Activated CD4-positive, alpha-beta T cell treated with anti-CD3 and anti-CD28 coated beads, Interleukin-2, amount 50 U/mL, for 48 hours (primary cell): ENCODE measurements at regions not wholly inside any gene's neighbourhood (a gene's known extent, or its start where the extent isn't known, plus 50 kb on each side); places are given as distances from the start of the nearest gene placed in this dataset.

Experiments
- DNase-seq, 2 experiments: peaks; one replicate each; pipeline ENCODE4 v3.0.0-alpha.2; 2020

- no peak for DNase-seq
Observed at GRCh38 chr10:93180482-93180931, 106.8 kb downstream of the CYP26A1 start.

GRCh38 chr10:93181271-93182048, 107.8 kb downstream of the CYP26A1 start:
- no peak for DNase-seq

DNA sequence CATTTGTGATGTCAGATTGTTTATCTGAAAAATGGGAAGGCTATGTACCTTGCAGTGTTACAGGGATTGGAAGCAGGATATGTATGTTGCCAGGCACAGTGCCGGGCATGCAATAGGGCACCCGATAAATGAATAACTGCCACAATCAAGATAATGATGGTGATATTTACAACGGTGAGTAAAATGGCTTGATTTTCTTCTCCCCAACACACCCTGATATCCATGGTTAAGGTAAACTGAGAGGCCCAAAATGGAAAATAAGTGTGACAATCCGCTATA, 108.3 kb downstream of the CYP26A1 start:
- DNase-seq = no peak

GRCh38 chr10:93182790-93183189, 109.1 kb downstream of the CYP26A1 start:
- no peak for DNase-seq

DNA sequence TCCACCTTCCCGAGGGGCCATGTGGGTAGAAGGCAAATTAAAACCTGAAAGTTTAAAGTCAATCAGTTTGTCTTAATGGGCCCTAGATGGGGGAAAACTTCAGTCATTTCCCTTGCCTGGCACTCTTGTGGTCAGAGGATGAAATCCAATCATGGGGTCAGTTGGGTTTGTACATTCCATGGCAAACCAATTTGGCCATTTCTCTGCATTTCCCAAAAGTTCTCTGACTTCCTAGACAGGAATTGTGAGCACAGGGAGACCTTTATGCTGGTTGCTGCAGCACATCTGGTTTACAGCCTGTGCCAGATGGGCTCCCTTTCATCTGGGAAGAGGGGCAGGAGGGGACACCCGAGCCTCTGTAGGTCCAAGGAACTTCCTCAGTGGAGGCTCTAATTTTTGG, 113.0 kb downstream of the CYP26A1 start:
- no peak for DNase-seq

DNA sequence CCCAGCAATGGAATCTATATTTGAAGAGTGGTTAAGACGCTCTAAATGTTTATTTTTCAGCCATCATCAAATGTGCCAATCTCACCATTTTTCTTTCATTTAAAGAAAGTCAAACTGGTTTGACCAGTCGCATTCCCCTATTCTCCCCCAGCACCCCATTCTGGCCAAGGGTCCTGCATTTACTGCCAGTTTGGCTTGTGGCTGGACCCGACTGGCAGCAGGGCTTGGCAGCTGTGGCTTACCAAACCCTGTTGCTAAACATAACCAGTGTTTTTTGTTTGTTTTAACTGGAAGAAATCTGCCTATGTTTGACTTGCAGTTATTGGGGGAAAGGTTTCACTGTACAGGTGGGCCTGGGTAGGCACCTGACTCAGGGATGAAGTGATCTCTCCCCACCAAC, 116.3 kb downstream of the CYP26A1 start:
- no peak for DNase-seq

DNA sequence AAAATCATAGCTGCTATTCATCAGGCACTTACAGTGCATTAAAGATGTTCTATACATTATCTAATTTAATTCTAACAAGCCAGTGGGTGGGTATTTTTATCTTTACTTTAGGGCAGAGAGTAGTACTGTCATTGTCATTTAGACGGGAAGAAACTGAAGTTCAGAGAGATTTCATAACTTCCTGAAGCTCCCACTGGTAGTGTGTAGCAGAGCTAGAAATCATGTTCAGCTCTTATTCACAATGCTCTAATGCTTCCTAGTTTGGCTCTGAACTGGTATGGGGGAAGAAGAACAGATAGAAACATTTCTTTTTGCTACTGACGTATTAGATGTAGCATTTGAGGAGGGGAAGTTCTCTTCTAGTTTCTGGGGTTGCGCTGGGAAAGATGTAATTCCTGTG, 116.7 kb downstream of the CYP26A1 start:
- no peak for DNase-seq

GRCh38 chr10:93193906-93194305, 120.2 kb downstream of the CYP26A1 start:
- no peak for DNase-seq

- no peak for DNase-seq
Observed at GRCh38 chr10:93198401-93199131, 124.9 kb downstream of the CYP26A1 start.

DNA sequence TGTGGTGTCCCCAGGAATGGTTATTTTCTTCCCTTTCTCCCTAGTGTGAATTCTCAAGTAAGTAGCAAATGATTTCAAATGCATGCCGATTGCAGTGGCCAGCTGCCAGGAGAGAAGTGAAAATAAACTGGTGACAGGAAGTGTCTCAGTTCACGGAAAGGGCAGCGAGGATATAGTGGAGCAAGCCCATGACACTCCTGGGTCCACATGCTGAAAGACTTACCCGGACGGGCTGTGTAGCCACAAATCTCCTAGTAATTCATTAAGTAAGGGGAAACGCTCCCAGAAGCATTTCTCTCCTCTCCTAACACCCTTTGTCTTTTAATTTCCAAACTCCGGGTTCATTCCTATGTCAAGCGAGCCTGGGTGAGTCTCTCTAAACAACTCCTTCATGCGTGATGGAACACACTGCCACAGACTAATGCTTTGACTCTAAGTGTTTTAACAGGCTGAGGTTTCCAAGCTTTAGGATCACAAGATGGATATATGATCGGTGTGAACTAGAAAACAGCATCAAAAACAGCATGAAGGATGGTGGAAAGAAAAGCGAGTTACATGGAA, 125.6 kb downstream of the CYP26A1 start:
- DNase-seq = no peak

- DNase-seq = no peak
Observed at GRCh38 chr10:93204494-93205485, 131.1 kb downstream of the CYP26A1 start.

DNA sequence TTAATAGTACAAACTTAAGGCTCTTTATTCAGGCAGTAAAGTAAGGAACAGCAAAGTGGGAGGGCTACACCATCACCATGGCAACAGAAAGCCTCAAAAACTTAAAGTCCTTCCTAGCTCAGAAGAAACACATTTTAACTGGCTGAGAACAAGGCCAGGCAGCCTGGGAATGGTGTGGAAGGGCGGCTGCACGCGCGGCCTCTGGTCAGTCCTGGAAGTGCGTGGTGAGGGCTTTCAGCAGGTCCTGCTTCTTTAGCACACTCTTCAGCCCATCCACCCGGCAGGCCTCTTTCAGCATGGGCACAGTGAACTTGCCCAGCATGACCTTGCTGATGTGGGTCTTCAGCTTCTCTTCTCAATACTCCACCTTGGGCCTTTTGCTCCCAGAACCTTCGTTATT, 133.0 kb downstream of the CYP26A1 start:
- no peak for DNase-seq

DNA sequence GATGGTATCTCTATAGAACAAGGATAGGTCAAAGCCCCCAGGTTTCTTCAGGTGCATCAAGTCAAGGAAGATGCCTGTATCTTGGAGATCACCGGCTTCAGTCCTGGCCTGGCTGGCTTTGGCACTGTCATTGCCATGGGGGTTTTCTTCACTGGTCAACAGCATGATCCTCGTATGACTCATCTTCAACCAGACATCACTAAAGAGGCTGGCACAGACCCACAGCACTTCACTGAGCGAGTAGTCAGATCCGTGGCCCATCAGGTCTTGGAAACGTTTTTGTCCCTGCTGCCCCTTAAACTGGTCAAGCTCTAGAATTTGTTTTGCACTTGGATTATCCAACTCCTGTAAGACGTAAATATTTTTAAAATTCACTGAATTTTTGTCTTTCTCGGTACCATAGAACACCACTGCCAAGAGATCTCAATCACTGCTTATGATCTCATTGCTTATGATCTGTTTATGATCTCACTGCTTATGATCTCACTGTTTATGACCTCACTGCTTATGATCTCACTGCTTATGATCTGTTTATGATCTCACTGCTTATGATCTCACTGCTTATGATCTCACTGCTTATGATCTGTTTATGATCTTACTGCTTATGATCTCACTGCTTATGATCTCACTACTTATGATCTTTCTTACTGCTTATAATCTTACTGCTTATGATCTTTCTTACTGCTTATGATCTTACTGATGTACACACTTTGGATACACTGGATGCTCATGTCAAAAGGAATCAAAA, 135.2 kb downstream of the CYP26A1 start:
- DNase-seq = no peak

DNA sequence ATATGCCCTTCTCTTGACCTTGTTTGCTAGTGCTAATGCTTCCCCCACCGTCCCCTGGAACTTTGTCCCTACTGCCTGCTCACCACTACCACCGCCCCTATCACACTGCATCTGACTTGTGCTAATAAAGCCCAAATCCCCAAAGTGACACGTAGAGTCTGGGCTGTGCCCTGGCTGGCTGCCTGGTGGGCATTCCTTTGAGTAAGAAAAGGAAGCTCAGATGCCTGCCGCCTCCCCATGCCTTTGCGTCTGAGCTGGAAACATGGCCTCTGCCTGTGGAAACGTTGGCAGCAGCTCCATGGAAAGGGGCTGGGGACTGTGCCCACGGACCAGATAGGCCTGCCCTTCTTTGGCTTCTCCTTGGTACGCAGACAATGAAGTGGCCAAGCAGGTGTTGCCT, 138.3 kb downstream of the CYP26A1 start:
- DNase-seq = no peak

DNA sequence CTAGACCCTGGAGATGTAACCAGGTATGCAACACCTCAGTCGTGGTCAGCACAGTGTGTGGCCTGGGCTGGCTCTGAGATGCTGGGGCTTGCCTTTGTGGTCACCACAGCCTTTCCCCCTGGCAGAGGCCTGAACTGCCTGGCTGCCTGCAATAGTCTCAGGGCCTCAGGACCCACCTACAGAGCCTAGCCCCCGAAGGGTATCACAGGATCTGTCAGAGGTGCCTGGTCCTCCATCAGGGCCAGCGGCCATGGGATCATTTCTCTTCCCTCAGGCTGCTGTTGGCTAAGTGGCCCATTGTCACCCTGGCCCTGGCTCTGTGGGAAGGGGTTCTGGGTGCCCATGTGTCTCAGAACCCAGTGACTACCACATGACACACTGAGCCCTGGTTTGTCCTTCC, 141.6 kb downstream of the CYP26A1 start:
- no peak for DNase-seq

DNA sequence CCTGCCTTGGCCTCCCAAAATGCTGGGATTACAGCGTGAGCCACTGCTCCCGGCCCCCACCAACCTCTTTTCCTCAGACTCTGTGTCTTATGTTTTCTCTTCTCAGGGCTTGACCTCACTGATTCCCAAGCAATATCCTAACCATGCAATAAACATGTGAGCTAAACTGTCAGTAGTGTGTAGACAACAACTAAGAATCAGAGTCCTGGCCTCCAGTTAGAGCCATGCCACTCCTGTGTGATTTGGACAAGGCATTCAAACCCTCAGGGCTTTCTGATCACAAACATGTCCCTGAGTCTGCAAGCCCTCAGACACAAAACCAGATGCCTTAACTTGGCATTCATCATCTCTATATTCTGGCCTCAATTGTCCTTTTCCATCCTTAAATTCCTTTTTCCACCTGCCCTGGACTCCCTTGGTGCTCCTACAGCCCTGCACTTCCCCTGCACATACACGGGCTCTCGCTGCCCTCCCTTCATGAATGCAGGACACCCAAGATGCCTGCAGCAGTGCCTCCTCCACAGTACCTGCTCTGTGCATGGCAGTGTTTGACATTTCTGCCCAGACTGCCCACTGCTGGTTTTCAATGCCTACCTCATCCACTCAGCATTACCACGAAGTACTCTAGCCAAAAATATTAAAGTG, 142.8 kb downstream of the CYP26A1 start:
- no peak for DNase-seq

DNA sequence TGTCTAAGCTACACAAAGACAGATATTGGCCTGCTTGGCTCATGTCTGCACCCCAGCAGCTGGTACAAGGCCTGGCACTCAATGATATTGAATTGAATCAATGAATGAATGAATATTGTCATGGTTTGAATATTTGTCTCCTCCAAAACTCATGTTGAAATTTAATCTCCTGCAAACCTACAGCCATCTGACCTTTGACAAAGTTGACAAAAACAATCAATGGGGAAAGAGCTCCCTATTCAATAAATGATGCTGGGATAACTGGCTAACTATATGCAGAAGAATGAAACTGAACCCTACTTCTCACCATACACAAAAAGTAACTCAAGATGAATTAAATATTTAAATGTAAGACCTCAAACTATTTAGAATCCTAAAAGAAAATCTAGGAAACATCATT, 144.7 kb downstream of the CYP26A1 start:
- DNase-seq = no peak

DNA sequence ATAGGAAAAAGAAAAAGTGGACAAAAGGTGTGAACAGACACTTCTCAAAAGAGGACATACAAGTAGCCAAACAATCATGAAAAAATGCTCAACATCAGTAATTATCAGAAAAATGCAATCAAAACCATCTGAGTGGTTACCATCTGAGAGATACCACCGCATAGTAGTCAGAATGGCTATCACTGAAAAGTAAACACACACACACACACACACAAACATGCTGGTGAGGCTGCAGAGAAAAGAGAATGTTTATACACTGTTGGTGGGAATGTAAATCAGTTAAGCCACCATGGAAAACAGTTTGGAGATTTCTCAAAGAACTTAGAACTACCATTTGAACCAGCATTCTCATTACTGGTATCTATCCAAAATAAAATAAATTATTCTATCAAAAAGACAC, 145.7 kb downstream of the CYP26A1 start:
- no peak for DNase-seq

DNA sequence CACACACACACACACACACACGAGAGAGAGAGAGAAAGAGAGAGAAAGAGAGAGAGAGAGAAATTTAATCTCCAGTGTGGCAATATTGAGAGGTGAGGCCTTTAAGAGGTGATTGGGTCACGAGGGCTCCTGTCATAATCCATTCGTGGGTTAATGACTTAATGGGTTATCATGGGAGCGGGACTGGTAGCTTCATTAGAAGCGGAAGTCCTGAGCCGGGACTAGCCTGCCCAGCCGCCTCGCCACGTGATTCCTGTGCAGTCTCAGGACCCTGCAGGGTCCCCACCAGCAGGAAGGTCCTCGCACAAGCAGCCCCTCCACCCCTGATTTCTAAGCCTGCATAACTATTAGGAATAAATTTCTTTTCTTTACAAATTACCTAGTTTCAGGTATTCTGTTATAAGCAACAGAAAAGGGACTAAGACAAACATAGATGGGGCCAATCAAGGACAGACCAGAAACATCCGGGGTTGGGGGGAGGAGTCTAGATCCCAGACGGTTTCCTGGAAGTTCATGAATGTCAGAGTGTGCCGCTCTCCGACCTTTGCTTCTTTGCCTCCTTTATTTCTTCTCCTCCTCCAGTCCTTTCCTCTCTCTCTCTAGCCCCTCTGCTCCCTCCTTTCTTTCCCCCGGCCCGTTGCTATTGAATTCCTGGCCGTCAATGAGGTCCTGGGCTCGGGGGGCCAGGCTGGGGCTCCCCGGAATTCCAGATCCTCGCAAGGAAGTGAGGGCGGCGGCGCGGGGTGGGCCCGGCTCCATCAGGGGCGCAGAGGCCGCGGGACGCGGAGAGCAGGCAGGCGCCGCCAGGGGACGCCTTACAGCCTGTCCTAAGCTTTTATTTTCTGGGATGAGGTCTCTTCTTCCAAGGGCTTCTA, 146.8 kb downstream of the CYP26A1 start:
- no peak for DNase-seq

- no peak for DNase-seq
Observed at GRCh38 chr10:93221171-93221496, 147.4 kb downstream of the CYP26A1 start.

DNA sequence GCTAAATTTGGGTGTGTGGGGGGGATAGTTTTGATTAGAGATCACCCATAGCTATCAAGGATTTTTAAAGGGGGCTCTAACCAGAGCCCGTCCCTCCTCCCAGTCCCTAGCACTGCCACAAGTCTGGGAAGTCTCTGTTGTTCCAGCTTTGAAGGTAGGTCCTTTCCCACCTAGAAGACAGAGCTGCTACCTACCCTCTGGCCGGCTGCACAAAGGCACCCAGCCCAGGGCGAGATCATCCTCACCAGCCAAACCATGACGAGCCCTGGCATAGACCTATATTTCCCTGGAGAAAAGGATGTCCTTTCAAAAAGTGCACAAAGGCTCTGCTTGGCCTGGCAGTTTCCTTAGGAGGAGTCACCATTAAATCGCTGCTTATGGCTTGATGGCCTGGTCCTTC, 147.8 kb downstream of the CYP26A1 start:
- no peak for DNase-seq
